Keratinocyte (primary cell): ENCODE measurements at regions not wholly inside any gene's neighbourhood (a gene's known extent, or its start where the extent isn't known, plus 50 kb on each side); places are given as distances from the start of the nearest gene placed in this dataset.

Experiments
- CTCF ChIP-seq, 3 experiments: IDR thresholded peaks in 1 of 3; conservative IDR thresholded peaks in 1 of 3; optimal IDR thresholded peaks in 1 of 3; 2 replicates in 2 of 3; 3 replicates in 1 of 3; pipeline versions ENCODE3 to v1.5.1; 2011; ENCODE audit warnings: low read length in 3 of 3, mild to moderate bottlenecking in 3 of 3, moderate library complexity in 2 of 3, control low read depth in 1 of 3, inconsistent platforms in 1 of 3; ENCODE audit not compliant: insufficient read depth in 2 of 3; ENCODE audit errors: extremely low read depth in 1 of 3
- EZH2 ChIP-seq: IDR thresholded peaks from one replicate; pipeline ENCODE4 v1.6.1; 2012; ENCODE audit warnings: inconsistent platforms, mild to moderate bottlenecking, low read length, moderate library complexity

- TF ChIP-seq CTCF (optimal IDR thresholded peaks at IDR 0.05 in 1 of 3, IDR thresholded peaks at IDR 0.05 in 1 of 3, conservative IDR thresholded peaks at IDR 0.05 in 1 of 3; ENCODE audit: extremely low read depth in 1 of 3, insufficient read depth in 2 of 3, low read length in 3 of 3): no peak
- no peak for TF ChIP-seq EZH2
Measured at GRCh38 chr17:73909186-73909585, 264.9 kb upstream of the SDK2 start.
